Suprapubic skin (tissue), 4 donors: ENCODE measurements at regions not wholly inside any gene's neighbourhood (a gene's known extent, or its start where the extent isn't known, plus 50 kb on each side); places are given as distances from the start of the nearest gene placed in this dataset.

Source experiments
- CTCF ChIP-seq, 2 donors: fragments of 200-600 bp in 1 of 2; fragments of 450-650 bp in 1 of 2; sonication (generic) in 1 of 2; IDR thresholded peaks; one replicate each; pipeline ENCODE4 v1.5.1; 2016 to 2019; ENCODE audit warnings: antibody characterized with exemption in 2 of 2, mild to moderate bottlenecking in 1 of 2, moderate library complexity in 1 of 2
- EP300 ChIP-seq: sonication (generic); formaldehyde crosslinking; IDR thresholded peaks from one replicate; pipeline ENCODE4 v1.6.1; 2017; ENCODE audit warnings: antibody characterized with exemption
- POLR2A ChIP-seq, 2 donors: fragments of 450-650 bp; IDR thresholded peaks; one replicate each; pipeline ENCODE4 v1.6.1; 2017; ENCODE audit warnings: antibody characterized with exemption in 2 of 2, mild to moderate bottlenecking in 2 of 2, moderate library complexity in 2 of 2
- POLR2AphosphoS5 ChIP-seq, 3 donors: sonication (generic); formaldehyde crosslinking; IDR thresholded peaks; one replicate each; pipeline ENCODE4 v1.6.1; 2017; ENCODE audit warnings: antibody characterized with exemption in 3 of 3

DNA sequence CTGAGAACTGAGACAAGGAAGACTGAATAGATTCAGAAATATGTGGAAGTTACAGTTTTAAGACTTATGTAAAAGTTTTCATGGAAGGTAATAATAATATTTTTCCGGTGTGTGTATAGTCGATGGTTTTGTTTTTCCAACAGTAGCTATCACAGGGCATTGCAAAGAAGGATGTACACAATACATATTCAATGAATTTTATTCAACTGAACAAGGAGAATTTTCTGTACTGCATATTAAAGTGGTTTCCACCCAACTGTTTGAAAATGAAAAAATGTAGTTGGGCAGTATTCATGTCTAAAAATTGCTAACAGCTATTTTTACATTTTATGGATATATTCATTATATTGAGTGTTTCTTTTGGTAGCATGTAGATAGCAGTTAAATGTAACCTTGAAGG is 350.3 kb upstream of the ATP10A start:
- TF ChIP-seq CTCF (IDR thresholded peaks at IDR 0.05) (no peak), EP300 (no peak), POLR2A (IDR thresholded peaks at IDR 0.05) (no peak), POLR2AphosphoS5 (IDR thresholded peaks at IDR 0.05) (no peak)
